DMS153 treated with DMSO at 0.1 percent for 48 hours (cell line): ENCODE measurements at regions not wholly inside any gene's neighbourhood (a gene's known extent, or its start where the extent isn't known, plus 50 kb on each side); places are given as distances from the start of the nearest gene placed in this dataset.

Experiments used
- DNase-seq: peaks from one replicate; lab custom pipeline; 2025; ENCODE audit not compliant: unreplicated experiment; lab: John Stamatoyannopoulos, UW

- no peak for DNase-seq
These were observed 340.1 kb downstream of the MATN1 start for GRCh38 chr1:30383221-30383711.

- no peak for DNase-seq
These were observed 340.9 kb downstream of the MATN1 start for GRCh38 chr1:30382496-30382895.

GRCh38 chr1:30381671-30382365, 341.6 kb downstream of the MATN1 start:
- no peak for DNase-seq

- no peak for DNase-seq
These were observed 342.1 kb downstream of the MATN1 start for GRCh38 chr1:30381266-30381665.

GRCh38 chr1:30380625-30380984, 342.8 kb downstream of the MATN1 start:
- no peak for DNase-seq

GRCh38 chr1:30379684-30380624, 343.4 kb downstream of the MATN1 start:
- peak; percentile 88 for DNase-seq

GRCh38 chr1:30378991-30379581, 344.3 kb downstream of the MATN1 start:
- no peak for DNase-seq

GRCh38 chr1:30378003-30378596, 345.3 kb downstream of the MATN1 start:
- DNase-seq: no peak

GRCh38 chr1:30377230-30378002, 346.0 kb downstream of the MATN1 start:
- no peak for DNase-seq

GRCh38 chr1:30376054-30376697, 347.2 kb downstream of the MATN1 start:
- no peak for DNase-seq

- no peak for DNase-seq
These were observed 348.2 kb downstream of the MATN1 start for GRCh38 chr1:30375156-30375555.

- no peak for DNase-seq
These were observed 348.9 kb downstream of the MATN1 start for GRCh38 chr1:30374400-30375070.

- no peak for DNase-seq
These were observed 349.6 kb downstream of the MATN1 start for GRCh38 chr1:30373471-30374399.

- DNase-seq: no peak
These were observed 350.5 kb downstream of the MATN1 start for GRCh38 chr1:30372792-30373433.

- no peak for DNase-seq
These were observed 351.2 kb downstream of the MATN1 start for GRCh38 chr1:30371888-30372791.

GRCh38 chr1:30371179-30371788, 352.1 kb downstream of the MATN1 start:
- no peak for DNase-seq
